ENCODE measurements at regions not wholly inside any gene's neighbourhood (a gene's known extent, or its start where the extent isn't known, plus 50 kb on each side); places are given as distances from the start of the nearest gene placed in this dataset.
A peak's percentile ranks its signal among the peaks of the same experiment; 100 is the strongest.

GRCh38 chr1:182274618-182275017, 117.0 kb downstream of the GLUL start:
- Histone ChIP-seq H3K4me3 (replicated peaks; ENCODE audit: insufficient read depth, low read length) (no peak overlapping the region), H3K27me3 (ENCODE audit: insufficient read depth, poor library complexity, severe bottlenecking) (no peaks in the 10 kb centered on the region), H3K27ac (replicated peaks) (no peak overlapping the region)
- no peak for DNase-seq (ENCODE audit: low read depth in 1 of 2, low spot score in 1 of 2)
- no peak for TF ChIP-seq SPI1 (IDR thresholded peaks at IDR 0.05; ENCODE audit: borderline replicate concordance, low read depth)
- TF ChIP-seq REST (IDR thresholded peaks at IDR 0.05; ENCODE audit: insufficient replicate concordance, low read depth), result no peak
- TF ChIP-seq CTCF (IDR thresholded peaks at IDR 0.05; ENCODE audit: insufficient read depth, low read length), result no peak
- no peak for TF ChIP-seq GABPA (IDR thresholded peaks at IDR 0.05; ENCODE audit: low read depth)
- TF ChIP-seq POLR2AphosphoS5 (IDR thresholded peaks at IDR 0.05; ENCODE audit: low read depth), result no peak

- no peak for TF ChIP-seq POLR2AphosphoS5 (IDR thresholded peaks at IDR 0.05; ENCODE audit: low read depth)
- TF ChIP-seq GABPA (IDR thresholded peaks at IDR 0.05; ENCODE audit: low read depth), result no peak
- no peak for TF ChIP-seq SPI1 (IDR thresholded peaks at IDR 0.05; ENCODE audit: borderline replicate concordance, low read depth)
- no peak for TF ChIP-seq CTCF (IDR thresholded peaks at IDR 0.05; ENCODE audit: insufficient read depth, low read length)
- no peak for TF ChIP-seq REST (IDR thresholded peaks at IDR 0.05; ENCODE audit: insufficient replicate concordance, low read depth)
These were observed 120.9 kb downstream of the GLUL start for GRCh38 chr1:182270731-182271130.

GRCh38 chr1:182269097-182269496, 122.5 kb downstream of the GLUL start:
- Histone ChIP-seq H3K27me3 (ENCODE audit: insufficient read depth, poor library complexity, severe bottlenecking) (no peaks in the 10 kb centered on the region), H3K4me3 (replicated peaks; ENCODE audit: insufficient read depth, low read length) (no peak overlapping the region), H3K27ac (replicated peaks) (peak overlapping the region; percentile 65)
- DNase-seq (ENCODE audit: low read depth in 1 of 2, low spot score in 1 of 2), result no peak
- TF ChIP-seq POLR2AphosphoS5 (IDR thresholded peaks at IDR 0.05; ENCODE audit: low read depth), result no peak

More at GRCh38 chr1:182270731-182271130, 120.9 kb downstream of the GLUL start:
- no peak overlapping the region for H3K27ac ChIP-seq (replicated peaks)
- H3K4me3 ChIP-seq (replicated peaks; ENCODE audit: insufficient read depth, low read length), result no peak overlapping the region
- no peak for DNase-seq (ENCODE audit: low read depth in 1 of 2, low spot score in 1 of 2)
- H3K27me3 ChIP-seq (ENCODE audit: insufficient read depth, poor library complexity, severe bottlenecking), result no peaks in the 10 kb centered on the region

- TF ChIP-seq REST (IDR thresholded peaks at IDR 0.05; ENCODE audit: insufficient replicate concordance, low read depth), result no peak
- TF ChIP-seq GABPA (IDR thresholded peaks at IDR 0.05; ENCODE audit: low read depth), result no peak
- no peak for TF ChIP-seq CTCF (IDR thresholded peaks at IDR 0.05; ENCODE audit: insufficient read depth, low read length)
- peak; percentile 46; the same call in 1 of the 2 replicates for TF ChIP-seq POLR2AphosphoS5 (IDR thresholded peaks at IDR 0.05; ENCODE audit: low read depth)
- TF ChIP-seq SPI1 (IDR thresholded peaks at IDR 0.05; ENCODE audit: borderline replicate concordance, low read depth), result peak; percentile 39; the same call in 1 of the 2 replicates
- no peaks in the 10 kb centered on the region for H3K27me3 ChIP-seq (ENCODE audit: insufficient read depth, poor library complexity, severe bottlenecking)
- DNase-seq (ENCODE audit: low read depth in 1 of 2, low spot score in 1 of 2), result peak; percentile 48 to 66
These were observed 122.9 kb downstream of the GLUL start for GRCh38 chr1:182268669-182269068.

More at GRCh38 chr1:182268669-182269068, 122.9 kb downstream of the GLUL start:
- no peak overlapping the region for H3K4me3 ChIP-seq (replicated peaks; ENCODE audit: insufficient read depth, low read length)
- peak overlapping the region; percentile 65 for H3K27ac ChIP-seq (replicated peaks)
